ENCODE measurements at regions not wholly inside any gene's neighbourhood (a gene's known extent, or its start where the extent isn't known, plus 50 kb on each side); places are given as distances from the start of the nearest gene placed in this dataset.
"Not testable (repeated sequence)": the region's sequence is repeated elsewhere in the genome, so short reads cannot be mapped to it uniquely, and the experiment has no call there.

GRCh38 chr7:128596336-128597128, 75.6 kb upstream of the GARIN1A start:
- TF ChIP-seq POLR2A (IDR thresholded peaks at IDR 0.05; ENCODE audit: low read depth); CTCF (IDR thresholded peaks at IDR 0.05); POLR2AphosphoS5 (IDR thresholded peaks at IDR 0.05); EP300 (IDR thresholded peaks at IDR 0.05): not testable (repeated sequence)

Measured in esophagus muscularis mucosa (tissue), 4 donors.